ENCODE measurements at regions not wholly inside any gene's neighbourhood (a gene's known extent, or its start where the extent isn't known, plus 50 kb on each side); places are given as distances from the start of the nearest gene placed in this dataset.
"Not testable (repeated sequence)": the region's sequence is repeated elsewhere in the genome, so short reads cannot be mapped to it uniquely, and the experiment has no call there.

DNA sequence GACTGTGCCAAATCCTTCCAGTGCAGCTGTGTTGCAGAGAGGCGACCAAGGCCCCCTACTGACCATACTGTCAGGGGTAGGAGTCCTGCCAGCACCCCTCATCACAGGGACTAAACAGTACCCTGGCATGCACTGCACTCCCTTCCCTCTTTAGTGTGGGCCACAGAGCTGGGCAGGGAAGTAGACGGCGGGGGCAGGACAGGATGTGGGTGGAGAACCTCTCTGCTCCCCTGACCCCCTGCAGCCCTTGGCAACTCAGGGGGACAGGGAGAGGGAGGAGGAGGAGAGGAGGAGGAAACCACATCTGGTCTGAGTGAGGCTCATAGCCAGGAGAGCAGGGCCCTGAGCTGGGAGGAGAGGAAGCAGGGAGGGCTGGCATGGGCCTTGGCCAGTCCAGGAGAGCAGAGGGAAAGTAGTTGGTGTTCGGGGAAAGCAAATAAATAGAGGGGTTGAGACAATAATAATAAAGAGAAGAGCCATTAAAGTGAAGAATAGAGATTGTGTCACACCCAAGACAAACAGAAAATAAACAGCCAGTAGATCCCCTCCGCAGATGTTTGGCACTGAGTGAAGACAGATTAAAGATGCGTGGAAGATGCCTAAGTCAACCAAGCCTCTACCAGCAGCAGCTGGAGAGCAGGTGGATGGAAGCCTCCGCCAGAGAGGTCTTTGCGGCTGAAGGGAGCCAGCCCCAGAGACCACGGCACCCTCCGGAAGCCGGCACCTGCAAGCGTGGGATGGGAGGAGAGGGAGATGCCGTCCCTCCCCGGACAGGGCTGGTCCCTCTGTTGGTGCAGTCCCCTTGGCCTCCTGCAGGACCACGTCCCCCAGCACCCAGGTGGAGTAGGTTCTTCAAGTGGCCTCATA is 61.5 kb downstream of the RPUSD4 start:
- peak; percentile 49 for DNase-seq (ENCODE audit: low read depth)

DNA sequence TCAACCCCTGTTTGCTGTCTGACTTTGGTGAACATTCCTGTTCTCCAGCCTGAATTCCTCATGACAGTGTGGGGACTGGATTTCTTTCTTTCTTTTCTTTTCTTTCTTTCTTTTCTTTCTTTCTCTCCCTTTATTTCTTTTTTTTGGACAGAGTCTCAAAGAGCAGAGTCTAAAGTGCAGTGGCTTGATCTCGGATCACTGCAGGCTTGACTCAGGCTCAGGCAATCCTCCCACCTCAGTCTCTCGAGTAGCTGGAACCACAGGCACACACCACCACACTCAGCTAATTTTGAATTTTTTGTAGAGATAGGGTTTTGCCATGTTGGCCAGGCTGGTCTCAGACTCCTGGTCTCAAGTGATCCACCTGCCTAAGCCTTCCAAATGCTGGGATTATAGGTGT is 63.1 kb downstream of the RPUSD4 start:
- no peak for DNase-seq (ENCODE audit: low read depth)

DNA sequence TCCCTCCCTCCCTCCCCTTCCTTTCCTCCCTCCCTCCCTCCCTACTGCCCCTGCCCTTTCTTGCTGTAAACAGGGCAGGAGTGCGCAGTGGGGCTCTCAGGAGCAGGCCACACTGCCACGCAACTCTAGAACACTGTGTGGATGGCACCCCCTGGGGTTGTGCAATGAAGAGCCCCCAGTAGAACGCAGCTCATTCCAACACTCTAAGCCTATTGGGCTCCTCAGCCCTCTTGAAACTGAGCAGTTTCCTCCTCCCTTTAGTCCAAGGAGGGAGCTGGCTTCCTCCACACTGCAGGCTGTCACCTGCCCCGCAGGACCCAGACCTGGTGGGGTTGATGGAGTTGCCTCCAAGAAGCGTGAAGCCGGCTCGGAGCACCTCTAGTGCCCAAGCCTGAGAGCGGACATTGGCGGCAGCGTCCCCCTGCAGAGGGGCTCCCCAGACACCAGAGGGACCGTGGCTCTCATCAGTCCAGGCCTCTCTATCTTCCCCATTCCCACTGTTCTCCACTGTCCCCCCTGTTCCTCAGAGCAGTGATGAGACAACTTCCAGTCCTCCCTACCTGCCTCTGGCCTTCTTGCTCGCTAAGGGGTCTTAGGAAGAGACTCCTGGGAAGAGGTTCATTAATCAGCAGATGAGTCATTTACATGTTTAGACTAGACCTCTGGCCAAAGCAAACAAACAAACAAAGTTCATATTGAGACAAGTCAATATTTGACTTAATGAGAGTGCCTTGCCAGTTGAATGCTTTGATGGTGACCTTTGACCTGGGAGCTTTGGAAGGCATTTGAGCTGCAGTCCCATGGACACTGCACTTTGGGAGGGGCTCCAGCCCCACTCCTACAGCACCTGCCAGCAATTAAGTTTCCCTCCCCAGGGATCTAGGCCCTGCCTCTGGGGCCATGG is 64.0 kb downstream of the RPUSD4 start:
- DNase-seq (ENCODE audit: low read depth): no peak

DNA sequence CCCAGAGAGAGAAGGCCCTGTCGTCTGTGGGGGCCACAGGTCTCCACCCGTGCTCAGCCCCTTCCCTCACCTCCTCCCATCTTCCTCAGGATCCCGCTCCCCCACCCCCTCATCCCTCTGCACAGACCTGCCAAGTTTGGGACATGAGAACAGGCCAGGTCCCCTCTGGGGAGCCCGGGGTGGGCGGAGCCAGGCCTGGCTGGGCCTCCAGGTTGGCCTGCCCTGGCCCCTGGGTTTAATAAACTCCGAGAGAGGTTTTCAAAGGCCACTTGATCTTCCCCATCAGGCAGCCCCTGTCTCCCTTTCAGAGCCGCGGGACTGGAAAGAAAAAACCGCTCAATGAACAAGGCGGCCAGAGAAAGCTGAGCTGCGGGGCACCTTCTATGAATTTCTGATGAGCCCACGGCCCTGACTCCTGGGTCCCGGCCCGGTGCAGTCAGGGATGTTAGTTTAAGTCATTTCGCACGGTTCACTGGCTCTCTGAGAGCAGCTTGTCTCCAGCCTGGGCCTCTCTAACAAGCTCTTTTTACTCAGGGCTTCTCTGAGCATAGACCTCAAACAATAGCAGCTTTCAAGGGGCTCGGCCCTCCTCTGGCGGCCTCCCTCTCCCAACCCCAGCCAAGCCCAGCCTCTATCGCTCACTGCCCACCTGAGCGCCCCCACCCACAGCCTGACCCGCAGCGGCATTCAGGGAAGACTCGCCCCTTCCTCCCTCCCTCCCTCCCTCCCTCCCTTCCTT is 64.8 kb downstream of the RPUSD4 start:
- no peak for DNase-seq (ENCODE audit: low read depth)

DNA sequence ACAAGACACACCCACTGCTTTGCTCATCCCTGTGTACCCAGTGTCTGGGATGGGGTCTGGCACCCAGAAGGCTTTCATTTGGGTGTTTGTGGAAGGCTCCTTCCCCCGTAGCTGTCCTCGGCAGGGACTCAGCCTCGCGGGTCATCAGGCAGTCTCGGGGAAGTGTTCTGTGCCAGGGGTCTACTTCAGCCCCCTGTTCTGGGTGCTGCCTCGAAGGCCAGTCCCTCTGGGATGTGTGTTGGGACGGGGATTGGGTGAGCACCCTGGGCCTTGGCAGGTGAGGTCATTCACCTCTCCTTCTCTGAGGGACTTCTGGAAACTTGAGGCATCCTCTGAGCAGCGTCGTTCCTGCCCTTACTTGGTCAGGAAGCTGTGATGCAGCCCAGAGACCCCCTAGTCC is 65.5 kb downstream of the RPUSD4 start:
- no peak for DNase-seq (ENCODE audit: low read depth)

DNA sequence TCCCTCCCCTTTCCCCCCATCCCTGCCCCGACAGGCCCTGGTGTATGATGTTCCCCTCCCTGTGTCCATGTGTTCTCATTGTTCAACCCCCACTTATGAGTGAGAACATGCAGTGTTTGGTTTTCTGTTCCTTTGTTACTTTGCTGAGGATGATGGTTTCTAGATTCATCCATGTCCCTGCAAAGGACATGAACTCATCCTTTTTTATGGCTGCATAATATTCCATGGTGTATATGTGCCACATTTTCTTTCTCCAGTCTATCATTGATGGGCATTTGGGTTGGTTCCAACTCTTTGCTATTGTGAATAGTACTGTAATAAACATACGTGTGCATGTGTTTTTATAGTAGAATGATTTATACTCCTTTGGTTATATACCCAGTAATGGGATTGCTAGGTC is 68.0 kb downstream of the RPUSD4 start:
- DNase-seq (ENCODE audit: low read depth): not testable (repeated sequence)

DNA sequence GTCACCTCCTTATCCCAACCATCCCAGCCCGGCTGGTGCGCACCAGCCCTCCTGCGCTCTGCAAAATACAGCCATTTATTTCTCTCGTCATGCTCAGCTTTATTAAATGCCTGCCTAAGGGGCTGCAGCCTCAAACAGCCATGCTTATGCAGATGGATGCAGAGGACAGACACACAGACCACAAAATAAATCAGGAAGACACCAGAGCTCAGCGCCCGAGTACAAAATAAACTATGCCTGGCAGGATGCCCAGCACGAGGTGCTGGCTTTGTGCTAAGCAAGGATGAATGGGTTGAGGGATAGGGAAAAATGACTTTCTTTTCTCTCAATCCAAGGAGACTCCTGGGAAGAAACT is 70.5 kb downstream of the RPUSD4 start:
- peak; percentile 36 for DNase-seq (ENCODE audit: low read depth)

DNA sequence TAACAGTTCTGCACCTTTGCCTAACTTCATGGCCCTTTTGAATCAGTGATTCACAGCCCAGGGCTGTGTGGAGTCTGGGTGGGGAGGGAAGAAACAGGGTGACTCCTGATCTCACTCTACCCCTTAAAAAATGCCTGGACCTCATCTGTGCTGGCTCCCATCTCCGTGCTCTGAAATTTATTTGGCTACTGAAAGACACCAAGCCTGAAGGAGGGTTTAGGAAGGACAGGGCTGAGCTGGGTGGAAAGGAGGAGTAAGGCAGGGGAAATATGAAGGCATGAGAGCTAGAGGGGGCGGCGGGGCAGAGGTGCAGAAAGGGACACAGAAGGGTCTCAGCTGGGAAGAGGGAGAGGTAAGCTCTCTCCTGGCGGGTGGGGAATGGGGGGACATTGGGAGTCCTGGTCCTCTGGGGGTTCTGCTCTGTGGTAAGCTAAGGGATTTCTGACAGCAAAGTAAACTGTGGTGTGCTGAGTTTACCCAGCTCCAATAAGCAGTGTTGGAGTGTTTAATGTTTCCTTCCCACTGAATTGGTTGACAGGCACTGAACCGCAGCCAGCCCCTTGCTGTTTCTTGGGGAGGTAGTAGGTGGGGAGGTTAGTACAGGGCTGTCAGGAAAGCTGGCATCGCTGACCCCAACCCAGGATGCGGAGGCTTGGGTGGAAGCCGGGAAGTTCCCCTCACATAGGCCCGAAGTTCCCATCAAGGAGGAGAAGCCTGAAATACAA is 71.1 kb downstream of the RPUSD4 start:
- no peak for DNase-seq (ENCODE audit: low read depth)

DNA sequence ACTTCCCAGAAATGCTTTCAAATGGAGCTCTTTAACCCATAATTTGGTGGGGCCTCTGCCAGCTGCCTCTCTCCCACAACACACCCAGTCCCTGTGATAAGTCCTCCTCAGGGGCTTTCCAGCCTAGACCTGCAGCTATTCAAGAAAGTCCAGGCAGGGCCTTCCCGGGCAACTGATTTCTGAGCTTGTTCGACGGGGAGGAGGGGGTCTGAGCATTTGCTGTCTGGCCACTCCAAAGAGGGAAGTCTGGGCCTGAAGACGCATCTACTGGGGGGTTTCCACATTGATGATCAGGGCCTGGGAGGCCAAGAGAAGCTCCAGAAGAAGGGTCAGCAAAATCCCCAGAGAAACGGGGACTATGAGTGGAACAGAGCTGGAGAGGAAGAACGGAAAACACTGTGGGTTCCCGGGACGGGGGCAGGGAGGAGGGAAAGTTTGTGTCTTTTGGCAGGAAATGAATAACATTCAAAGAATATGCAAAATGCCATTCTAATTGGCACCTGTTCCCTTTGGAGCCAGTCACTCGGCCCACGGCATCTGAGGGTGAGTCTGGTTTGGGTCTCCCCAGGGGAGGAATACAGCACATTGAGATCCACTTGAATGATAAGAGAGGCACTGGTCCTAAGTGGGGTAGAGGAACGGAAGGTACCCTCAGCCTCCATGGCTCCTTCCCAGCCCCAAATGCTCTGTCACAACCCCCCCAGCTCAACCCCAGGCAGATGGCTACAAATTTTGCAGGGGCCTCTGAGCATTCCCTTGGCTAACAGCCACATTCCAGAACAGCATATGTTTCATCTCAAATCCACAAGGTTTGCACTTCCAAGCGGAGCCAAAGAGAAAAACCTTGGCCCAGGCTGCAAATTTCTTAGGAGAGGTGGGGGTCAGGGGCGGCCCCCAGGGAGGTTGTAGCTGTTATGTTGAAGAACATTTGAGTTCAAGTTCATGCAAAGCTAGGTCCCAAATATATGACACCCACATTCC is 72.0 kb downstream of the RPUSD4 start:
- no peak for DNase-seq (ENCODE audit: low read depth)

DNA sequence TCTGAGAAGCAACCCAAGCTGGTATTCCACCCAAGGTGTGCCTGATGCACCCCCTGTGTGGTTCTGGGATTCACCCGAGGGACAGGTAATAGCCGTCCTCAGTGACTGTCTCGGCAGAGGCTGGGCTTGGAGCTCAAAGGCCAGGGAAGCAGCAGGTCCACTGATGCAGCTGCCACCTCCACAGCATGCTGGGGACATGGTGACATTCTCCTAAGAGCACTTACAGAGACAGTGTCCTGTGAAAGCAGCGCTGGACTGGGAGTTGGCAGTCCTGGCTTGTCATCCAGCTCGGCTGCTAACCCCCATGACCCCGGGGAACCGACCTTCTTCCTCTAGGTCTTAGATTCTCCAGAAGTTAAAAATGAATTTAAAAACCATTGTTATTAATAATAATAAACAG is 72.8 kb downstream of the RPUSD4 start:
- no peak for DNase-seq (ENCODE audit: low read depth)

DNA sequence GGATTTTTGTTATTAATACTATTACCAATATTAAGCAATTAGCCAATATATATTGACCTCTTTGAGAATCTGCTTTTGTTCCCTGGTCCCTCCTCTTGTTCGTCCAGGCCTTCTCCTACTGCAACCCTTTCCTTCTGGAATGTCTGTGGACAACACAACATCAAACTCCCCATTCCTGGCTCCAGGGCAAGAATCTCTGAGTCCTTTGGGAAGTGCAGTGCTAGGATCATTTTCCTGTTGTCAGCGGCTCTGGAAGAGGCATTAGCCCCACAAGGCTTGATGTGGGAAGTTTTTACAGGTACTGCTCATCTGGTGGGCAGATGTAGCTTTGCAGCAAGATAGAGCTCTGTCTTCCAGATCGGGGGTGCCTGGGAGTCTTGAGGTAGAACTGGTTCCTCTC is 74.3 kb downstream of the RPUSD4 start:
- no peak for DNase-seq (ENCODE audit: low read depth)

DNA sequence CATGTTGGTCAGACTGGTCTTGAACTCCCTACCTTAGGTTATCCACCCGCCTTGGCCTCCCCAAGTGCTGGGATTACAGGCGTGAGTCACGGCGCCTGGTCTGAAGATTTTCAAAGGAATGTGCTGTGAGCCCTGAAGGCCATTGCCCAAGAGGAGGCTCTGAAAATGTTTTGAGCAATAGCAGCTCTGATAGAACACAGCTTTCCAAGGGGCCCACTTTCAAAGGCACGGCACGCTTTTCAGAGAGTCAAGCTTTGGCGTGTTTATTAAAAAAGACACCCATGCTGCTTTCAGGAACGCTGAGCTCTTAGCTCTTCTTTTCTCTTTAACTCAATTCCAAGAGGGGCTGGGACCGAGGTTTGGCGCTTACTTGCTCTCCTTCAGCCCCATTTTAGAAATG is 73.8 kb upstream of the CDON start:
- no peak for DNase-seq (ENCODE audit: low read depth)

DNA sequence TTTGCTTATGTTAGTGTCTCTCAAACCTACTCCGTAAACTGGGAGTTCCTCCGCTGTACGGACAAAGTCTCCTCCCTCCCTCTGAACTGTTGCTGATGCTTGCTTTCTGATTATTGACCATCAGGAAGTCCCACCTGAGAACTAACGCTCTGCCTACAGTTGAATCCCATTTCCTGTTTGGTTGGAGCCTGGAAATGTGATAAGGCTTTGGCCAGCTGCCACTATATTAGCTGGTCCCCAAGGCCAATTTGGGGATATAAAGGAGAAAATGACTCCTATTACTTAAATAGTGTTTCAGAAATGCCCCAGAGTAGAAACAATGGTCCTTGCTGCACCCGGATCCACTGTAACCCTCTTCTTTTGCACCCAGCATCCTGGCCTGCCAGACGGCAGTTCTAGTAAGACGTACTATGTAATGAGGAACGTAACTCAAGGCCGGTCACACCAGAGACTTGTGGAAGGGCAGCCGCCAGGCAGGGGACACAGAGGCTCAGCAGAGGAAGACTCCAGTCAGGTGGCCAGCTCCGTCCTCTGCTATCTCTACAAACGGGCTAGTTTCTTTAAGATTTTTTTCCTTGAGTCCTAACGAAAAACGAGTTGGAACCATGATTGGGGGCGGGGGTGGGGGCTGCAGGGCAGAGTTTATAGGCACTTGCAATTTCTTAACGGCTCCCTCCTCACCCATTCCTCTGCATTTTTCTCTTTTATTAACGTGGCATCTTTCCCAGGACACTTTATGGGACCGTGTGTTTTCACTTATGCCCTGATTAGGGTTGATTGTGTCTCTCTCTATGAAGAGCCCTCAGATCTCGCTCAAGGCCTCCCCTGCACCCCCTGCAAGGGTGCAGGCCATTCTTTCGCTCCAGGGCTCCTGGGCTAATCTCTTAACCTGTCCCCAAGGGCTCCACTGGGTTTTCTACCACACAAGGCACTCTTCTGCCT is 72.8 kb upstream of the CDON start:
- DNase-seq (ENCODE audit: low read depth): no peak

DNA sequence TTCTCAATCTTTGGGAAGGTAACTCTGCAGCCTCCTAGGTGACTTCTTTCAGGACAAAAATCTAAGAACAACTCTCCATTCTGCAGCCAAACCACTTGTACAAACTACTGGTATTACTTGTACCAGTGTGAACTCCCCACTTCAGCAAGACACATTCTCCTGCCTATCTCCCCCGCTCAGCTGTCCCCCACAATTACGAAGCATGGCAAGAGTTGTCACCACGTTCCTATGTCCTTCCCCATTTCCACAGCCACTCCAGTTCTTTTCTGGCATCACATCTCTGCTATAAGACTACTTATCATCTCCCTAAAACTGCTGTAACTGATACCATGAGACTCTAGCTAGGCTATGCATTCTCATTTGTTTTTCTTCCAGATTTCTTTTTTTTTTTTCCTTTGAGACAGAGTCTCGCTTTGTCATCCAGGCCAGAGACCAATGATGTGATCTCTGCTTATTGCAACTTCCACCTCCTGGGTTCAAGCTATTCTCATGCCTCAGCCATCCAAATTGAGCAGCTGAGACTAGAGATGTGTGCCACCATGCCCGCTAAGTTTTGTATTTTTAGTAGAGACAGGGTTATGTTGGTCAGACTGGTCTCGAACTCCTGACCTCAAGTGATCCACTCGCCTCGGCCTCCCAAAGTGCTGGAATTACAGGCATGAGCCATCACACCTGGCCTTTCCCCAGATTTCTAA is 71.9 kb upstream of the CDON start:
- DNase-seq (ENCODE audit: low read depth): no peak

DNA sequence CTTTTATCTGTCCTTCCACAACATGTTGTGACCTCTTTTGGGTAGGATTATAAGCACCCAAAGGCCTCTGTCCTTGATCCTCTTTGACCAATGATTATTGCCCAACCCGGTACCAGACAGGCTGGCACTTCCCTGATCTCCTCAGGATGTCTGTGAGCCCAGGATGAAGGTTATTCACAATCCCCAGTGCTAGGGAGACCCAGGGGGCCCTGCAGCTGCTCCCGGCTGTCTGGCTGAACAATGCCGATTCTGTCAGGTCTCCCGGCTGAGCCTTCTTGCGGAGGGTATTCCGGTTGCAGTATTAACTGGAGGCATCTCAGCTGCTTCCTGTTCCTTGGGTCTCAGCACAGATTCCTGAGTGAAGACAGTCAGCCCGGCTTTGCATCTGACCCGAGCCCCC is 71.2 kb upstream of the CDON start:
- no peak for DNase-seq (ENCODE audit: low read depth)

DNA sequence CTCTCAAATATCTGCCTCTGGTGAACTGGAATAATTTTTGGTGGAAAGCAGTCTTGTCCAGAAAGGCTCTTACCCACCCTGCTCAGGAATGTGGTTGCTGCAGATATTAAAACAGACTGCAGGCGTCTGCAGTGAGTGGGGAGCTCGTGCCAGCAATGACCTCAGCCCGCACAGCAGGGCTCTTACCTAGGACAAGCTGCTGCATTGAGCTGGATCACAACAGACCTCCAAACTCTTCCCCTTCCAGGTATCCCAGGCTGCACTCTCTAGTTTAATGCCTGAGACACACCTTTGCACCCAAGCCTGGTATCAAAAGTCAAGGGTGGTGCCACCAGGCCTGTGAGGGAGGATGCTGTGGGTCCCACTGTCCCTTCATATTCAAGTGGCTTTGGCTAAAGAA is 69.7 kb upstream of the CDON start:
- DNase-seq (ENCODE audit: low read depth): peak; percentile 60

DNA sequence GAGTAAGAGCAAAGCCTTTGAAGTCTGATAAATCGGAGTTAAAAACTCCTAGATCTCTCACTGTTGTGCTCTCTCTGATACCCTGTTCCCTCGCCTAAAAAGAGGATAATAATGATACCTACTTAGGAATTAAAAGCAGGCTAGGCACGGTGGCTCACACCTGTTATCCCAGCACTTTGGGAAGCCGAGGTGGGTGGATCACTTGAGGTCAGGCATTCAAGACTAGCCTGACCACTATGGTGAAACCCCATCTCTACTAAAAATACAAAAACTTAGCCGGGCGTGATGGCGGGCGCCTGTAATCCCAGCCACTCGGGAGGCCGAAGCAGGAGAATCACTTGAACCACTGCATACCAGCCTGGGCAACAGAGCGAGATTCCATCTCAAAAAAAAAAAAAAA is 68.1 kb upstream of the CDON start:
- DNase-seq (ENCODE audit: low read depth): not testable (repeated sequence)

Measured in Daoy (cell line).